Nephron (organoid): ENCODE measurements at regions not wholly inside any gene's neighbourhood (a gene's known extent, or its start where the extent isn't known, plus 50 kb on each side); places are given as distances from the start of the nearest gene placed in this dataset.
"Not testable (repeated sequence)": the region's sequence is repeated elsewhere in the genome, so short reads cannot be mapped to it uniquely, and the experiment has no call there.

Experiments
- H3K27ac Mint-ChIP-seq, 3 experiments: 2 replicates each; pipeline ENCODE4 v1.8.0; 2020; ENCODE audit warnings: mixed read lengths in 3 of 3, mild to moderate bottlenecking in 2 of 3, moderate library complexity in 1 of 3
- H3K27me3 Mint-ChIP-seq: 2 replicates; pipeline ENCODE4 v1.8.0; 2021; ENCODE audit warnings: low read depth, mild to moderate bottlenecking, moderate library complexity, mixed read lengths
- H3K36me3 Mint-ChIP-seq: 2 replicates; pipeline ENCODE4 v1.8.0; 2020; ENCODE audit warnings: low read depth, mixed read lengths
- H3K4me1 Mint-ChIP-seq: 2 replicates; pipeline ENCODE4 v1.8.0; 2020; ENCODE audit warnings: mixed read lengths
- H3K4me3 Mint-ChIP-seq, 3 experiments: 2 replicates each; pipeline ENCODE4 v1.8.0; 2020; ENCODE audit warnings: mild to moderate bottlenecking in 3 of 3, mixed read lengths in 3 of 3, moderate library complexity in 2 of 3
- H3K9me3 Mint-ChIP-seq: 2 replicates; pipeline ENCODE4 v1.8.0; 2020; ENCODE audit warnings: mixed read lengths
- TF ChIP-seq, protein P1 (sequence below), 3 experiments: fragments of 200-600 bp; sonication (generic); IDR thresholded peaks; one replicate each; pipeline ENCODE4 v1.5.0; 2021; ENCODE audit warnings: antibody characterized with exemption in 3 of 3; ENCODE audit not compliant: unreplicated experiment in 3 of 3

DNA sequence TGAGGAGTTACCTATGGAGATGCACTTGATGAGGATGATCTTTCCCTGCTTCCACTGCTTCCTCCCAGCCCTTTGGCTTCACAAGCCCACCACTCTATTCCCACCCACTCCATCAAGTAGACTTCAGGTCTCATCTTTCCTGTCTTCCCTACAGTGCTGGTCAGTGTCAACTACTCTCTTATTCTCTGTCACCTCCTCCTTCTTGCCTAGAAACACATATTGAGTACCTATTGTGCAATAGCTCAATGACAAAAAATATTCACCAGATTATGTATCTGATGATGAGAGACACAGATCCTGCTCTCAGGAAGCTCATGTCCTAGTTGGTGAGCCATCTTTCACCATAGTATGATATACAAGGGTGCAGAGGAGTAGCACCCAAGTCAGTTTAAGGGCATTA is 82.2 kb upstream of the NFASC start:
- TF ChIP-seq, protein P1, sequence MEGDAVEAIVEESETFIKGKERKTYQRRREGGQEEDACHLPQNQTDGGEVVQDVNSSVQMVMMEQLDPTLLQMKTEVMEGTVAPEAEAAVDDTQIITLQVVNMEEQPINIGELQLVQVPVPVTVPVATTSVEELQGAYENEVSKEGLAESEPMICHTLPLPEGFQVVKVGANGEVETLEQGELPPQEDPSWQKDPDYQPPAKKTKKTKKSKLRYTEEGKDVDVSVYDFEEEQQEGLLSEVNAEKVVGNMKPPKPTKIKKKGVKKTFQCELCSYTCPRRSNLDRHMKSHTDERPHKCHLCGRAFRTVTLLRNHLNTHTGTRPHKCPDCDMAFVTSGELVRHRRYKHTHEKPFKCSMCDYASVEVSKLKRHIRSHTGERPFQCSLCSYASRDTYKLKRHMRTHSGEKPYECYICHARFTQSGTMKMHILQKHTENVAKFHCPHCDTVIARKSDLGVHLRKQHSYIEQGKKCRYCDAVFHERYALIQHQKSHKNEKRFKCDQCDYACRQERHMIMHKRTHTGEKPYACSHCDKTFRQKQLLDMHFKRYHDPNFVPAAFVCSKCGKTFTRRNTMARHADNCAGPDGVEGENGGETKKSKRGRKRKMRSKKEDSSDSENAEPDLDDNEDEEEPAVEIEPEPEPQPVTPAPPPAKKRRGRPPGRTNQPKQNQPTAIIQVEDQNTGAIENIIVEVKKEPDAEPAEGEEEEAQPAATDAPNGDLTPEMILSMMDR (IDR thresholded peaks at IDR 0.05; ENCODE audit: unreplicated experiment in 3 of 3), result no peak
- H3K9me3 Mint-ChIP-seq, result peaks cover 3% of the 10 kb centered on the region
- H3K27ac Mint-ChIP-seq, result no peak overlapping the region
- H3K4me1 Mint-ChIP-seq, result peaks cover 9% of the 10 kb centered on the region
- no peak overlapping the region for H3K4me3 Mint-ChIP-seq
- H3K27me3 Mint-ChIP-seq, result peaks cover 34% of the 10 kb centered on the region
- no peaks in the 10 kb centered on the region for H3K36me3 Mint-ChIP-seq

DNA sequence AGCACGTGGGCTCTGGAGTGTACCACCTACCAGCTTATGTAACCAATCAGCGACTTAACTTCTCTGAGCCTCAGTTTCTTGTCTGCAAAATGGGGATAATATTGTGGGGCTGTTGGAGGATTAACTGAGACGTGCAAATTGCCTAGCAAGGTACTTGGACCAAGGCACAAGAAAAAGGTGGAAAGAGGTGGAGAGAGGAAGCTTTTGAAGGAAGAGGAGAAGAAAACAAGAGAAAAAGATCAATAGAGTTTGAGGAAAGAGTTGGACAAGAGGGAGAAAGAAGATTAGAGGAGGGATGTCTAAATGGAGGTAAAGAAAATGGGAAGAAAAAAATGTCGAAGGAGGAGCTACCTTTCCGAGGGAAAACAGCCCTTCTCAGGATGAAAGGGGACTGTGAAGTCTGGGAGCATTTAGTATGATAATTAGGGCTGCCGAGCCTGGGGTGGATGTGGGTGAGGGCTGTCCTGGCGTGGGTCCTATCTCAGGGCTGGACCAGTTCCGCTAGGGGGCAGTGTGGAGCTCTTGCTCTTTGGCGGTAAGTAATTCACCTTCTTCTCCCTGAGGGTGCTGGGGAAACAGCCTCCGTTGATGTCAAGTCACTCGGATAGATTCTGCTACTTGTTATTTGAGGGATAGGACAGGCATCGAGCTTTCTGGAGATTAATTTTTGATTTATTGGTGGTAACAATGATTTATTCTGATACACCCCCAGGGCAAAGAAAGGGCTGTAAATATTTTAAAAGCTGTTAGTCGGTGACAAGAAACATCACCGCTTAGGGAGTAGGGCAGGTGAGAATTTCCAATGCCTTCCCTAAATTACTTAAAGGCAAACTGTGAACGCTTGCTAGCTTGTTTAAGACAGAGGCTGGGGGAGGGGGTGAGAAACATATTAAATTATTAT is 79.0 kb upstream of the NFASC start:
- Mint-ChIP-seq H3K4me1 (peaks cover 7% of the 10 kb centered on the region), H3K27ac (peak overlapping the region in 2 of 3 experiments; percentile 29 to 35), H3K9me3 (peaks cover 3% of the 10 kb centered on the region), H3K27me3 (peaks cover 33% of the 10 kb centered on the region), H3K36me3 (no peaks in the 10 kb centered on the region), H3K4me3 (no peak overlapping the region)
- TF ChIP-seq, protein P1 (IDR thresholded peaks at IDR 0.05; ENCODE audit: unreplicated experiment in 3 of 3), result peak; percentile 58 to 73 (median 72)

DNA sequence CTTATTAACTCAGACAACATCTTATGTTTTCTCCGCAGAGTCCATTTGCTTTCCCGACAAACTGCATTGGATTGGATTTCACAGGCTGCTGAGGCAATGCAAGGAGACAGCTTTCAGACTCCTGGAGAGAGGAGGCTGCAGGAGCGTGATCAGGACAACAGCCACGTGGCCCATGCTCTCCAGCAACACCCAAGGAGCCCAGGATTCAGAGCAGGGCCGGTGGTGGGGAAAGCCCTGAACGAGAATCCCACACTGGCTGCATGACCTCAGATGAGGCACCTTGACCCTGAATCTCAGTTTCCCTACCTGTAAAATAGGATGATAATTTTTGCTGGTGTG is 78.3 kb upstream of the NFASC start:
- Mint-ChIP-seq H3K9me3 (peaks cover 3% of the 10 kb centered on the region), H3K4me3 (no peak overlapping the region), H3K4me1 (peaks cover 7% of the 10 kb centered on the region), H3K27ac (no peak overlapping the region), H3K27me3 (peaks cover 29% of the 10 kb centered on the region), H3K36me3 (no peaks in the 10 kb centered on the region)
- TF ChIP-seq, protein P1 (IDR thresholded peaks at IDR 0.05; ENCODE audit: unreplicated experiment in 3 of 3), result no peak

DNA sequence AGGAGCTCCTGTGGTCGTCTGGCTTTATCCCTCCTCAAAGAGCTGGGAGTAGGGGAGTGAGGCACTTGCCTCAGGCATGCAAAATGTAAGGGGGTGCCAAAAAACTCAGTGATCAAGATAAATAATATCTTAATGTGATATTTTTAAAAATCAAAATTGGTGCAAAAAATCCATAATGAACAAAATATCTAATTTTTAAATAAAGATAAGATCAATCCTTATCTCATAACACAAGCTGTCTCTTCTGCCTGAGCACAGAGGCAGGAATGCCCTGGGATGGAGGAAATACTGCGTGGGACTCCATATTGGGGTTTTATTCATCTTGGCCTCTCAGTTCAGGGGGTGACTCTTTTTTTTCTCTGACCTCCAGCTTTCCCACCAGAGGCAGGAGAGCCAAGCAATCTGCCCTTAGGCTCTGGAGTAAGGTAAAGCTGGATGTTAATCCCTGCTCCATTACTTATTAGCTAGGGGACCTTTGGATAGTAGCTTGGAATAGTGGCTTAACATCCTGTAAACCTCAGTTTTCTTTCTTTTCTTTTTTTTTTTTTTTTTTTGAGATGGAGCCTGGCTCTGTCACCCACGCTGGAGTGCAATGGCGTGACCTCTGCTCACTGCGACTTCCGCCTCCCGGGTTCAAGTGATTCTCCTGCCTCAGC is 77.3 kb upstream of the NFASC start:
- H3K4me1 Mint-ChIP-seq, result peaks cover 7% of the 10 kb centered on the region
- H3K4me3 Mint-ChIP-seq, result no peak overlapping the region
- peaks cover 26% of the 10 kb centered on the region for H3K27me3 Mint-ChIP-seq
- H3K27ac Mint-ChIP-seq, result peak overlapping the region; percentile 27 to 94 (median 85)
- TF ChIP-seq, protein P1 (IDR thresholded peaks at IDR 0.05; ENCODE audit: unreplicated experiment in 3 of 3), result no peak
- H3K36me3 Mint-ChIP-seq, result no peaks in the 10 kb centered on the region
- H3K9me3 Mint-ChIP-seq, result peaks cover 3% of the 10 kb centered on the region

DNA sequence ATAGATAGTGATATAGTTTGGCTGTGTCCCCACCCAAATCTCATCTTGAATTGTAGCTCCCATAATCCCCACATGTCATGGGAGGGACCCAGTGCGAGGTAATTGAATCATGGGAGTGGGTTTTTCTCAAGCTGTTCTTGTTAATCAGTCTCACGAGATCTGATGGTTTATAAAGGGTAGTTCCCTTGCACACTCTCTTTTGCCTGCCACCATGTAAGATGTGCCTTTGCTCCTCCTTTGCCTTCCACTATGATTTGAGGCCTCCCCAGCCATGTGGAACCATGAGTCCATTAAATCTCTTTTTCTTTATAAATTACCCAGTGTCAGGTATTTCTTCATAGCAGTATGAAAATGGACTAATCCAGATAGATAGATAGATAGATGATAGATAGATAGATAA is 73.8 kb upstream of the NFASC start:
- not testable (repeated sequence) for H3K9me3 Mint-ChIP-seq, H3K4me1 Mint-ChIP-seq, H3K27ac Mint-ChIP-seq, H3K4me3 Mint-ChIP-seq, H3K36me3 Mint-ChIP-seq
- H3K27me3 Mint-ChIP-seq, result peaks cover 20% of the 10 kb centered on the region

DNA sequence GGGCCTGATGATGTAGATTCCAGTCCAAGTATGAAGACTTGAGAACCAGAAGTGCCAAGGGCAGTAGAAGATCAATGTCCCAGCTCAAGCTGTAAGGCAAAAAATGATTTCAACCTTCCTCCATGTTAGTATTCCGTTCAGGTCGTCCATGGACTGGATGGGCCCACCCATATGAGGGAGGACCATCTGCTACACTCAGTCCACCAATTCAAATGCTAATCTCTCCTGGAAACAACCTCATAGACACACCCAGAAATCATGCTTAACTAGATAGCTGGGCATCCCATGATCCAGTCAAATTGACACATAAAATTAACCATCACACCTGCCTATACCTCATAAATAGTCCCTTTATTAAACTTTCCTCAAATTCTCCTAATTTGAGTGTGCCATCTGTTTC is 73.3 kb upstream of the NFASC start:
- H3K4me3 Mint-ChIP-seq, result no peak overlapping the region
- TF ChIP-seq, protein P1 (IDR thresholded peaks at IDR 0.05; ENCODE audit: unreplicated experiment in 3 of 3), result no peak
- H3K9me3 Mint-ChIP-seq, result no peaks in the 10 kb centered on the region
- peaks cover 18% of the 10 kb centered on the region for H3K27me3 Mint-ChIP-seq
- H3K4me1 Mint-ChIP-seq, result no peaks in the 10 kb centered on the region
- H3K27ac Mint-ChIP-seq, result no peak overlapping the region
- no peaks in the 10 kb centered on the region for H3K36me3 Mint-ChIP-seq
